Osteocyte (in vitro differentiated cells): ENCODE measurements at regions not wholly inside any gene's neighbourhood (a gene's known extent, or its start where the extent isn't known, plus 50 kb on each side); places are given as distances from the start of the nearest gene placed in this dataset.

Experiments
- DNase-seq: peaks from one replicate; pipeline ENCODE4 v3.0.0; 2021; ENCODE audit warnings: mixed read lengths; ENCODE audit not compliant: unreplicated experiment; ENCODE audit errors: extremely low spot score
- H3K27ac Mint-ChIP-seq: one replicate; pipeline ENCODE4 v1.8.0; 2021; ENCODE audit warnings: mild to moderate bottlenecking, mixed read lengths; ENCODE audit not compliant: unreplicated experiment
- H3K27me3 Mint-ChIP-seq: one replicate; pipeline ENCODE4 v1.8.0; 2021; ENCODE audit warnings: mixed read lengths; ENCODE audit not compliant: unreplicated experiment
- H3K36me3 Mint-ChIP-seq: one replicate; pipeline ENCODE4 v1.8.0; 2021; ENCODE audit warnings: mixed read lengths; ENCODE audit not compliant: unreplicated experiment
- H3K4me1 Mint-ChIP-seq: one replicate; pipeline ENCODE4 v1.8.0; 2021; ENCODE audit warnings: mixed read lengths; ENCODE audit not compliant: unreplicated experiment
- H3K4me3 Mint-ChIP-seq: one replicate; pipeline ENCODE4 v1.8.0; 2021; ENCODE audit warnings: mild to moderate bottlenecking, moderate library complexity, mixed read lengths; ENCODE audit not compliant: unreplicated experiment
- H3K9me3 Mint-ChIP-seq: one replicate; pipeline ENCODE4 v1.8.0; 2021; ENCODE audit warnings: mixed read lengths; ENCODE audit not compliant: unreplicated experiment
- CTCF ChIP-seq: fragments of 200-600 bp; sonication (generic); IDR thresholded peaks from 2 replicates; pipeline ENCODE4 v1.5.0; 2021; ENCODE audit warnings: antibody characterized with exemption, mild to moderate bottlenecking, moderate library complexity

GRCh38 chr16:52731219-52731875 is 184.4 kb upstream of the TOX3 start:
- no peak for DNase-seq
- Mint-ChIP-seq H3K36me3 (no peaks in the 10 kb centered on the region), H3K4me3 (no peak overlapping the region), H3K4me1 (no peaks in the 10 kb centered on the region), H3K9me3 (peaks cover 6% of the 10 kb centered on the region), H3K27me3 (no peaks in the 10 kb centered on the region), H3K27ac (no peak overlapping the region)
- no peak for TF ChIP-seq CTCF

GRCh38 chr16:52729731-52730130 is 182.8 kb upstream of the TOX3 start:
- TF ChIP-seq CTCF: no peak
- Mint-ChIP-seq H3K27me3 (no peaks in the 10 kb centered on the region), H3K27ac (no peak overlapping the region), H3K9me3 (peaks cover 6% of the 10 kb centered on the region), H3K36me3 (no peaks in the 10 kb centered on the region), H3K4me3 (no peak overlapping the region), H3K4me1 (no peaks in the 10 kb centered on the region)
- DNase-seq: no peak

- H3K36me3 Mint-ChIP-seq: no peaks in the 10 kb centered on the region
Observed at GRCh38 chr16:52727849-52728248, 180.9 kb upstream of the TOX3 start.

GRCh38 chr16:52727441-52727840 is 180.5 kb upstream of the TOX3 start:
- no peak for TF ChIP-seq CTCF
- H3K36me3 Mint-ChIP-seq: no peaks in the 10 kb centered on the region
- H3K4me3 Mint-ChIP-seq: no peak overlapping the region
- no peak for DNase-seq
- no peaks in the 10 kb centered on the region for H3K4me1 Mint-ChIP-seq
- no peaks in the 10 kb centered on the region for H3K27me3 Mint-ChIP-seq
- peaks cover 6% of the 10 kb centered on the region for H3K9me3 Mint-ChIP-seq
- no peak overlapping the region for H3K27ac Mint-ChIP-seq

More at GRCh38 chr16:52727849-52728248, 180.9 kb upstream of the TOX3 start:
- Mint-ChIP-seq H3K27me3 (no peaks in the 10 kb centered on the region), H3K27ac (no peak overlapping the region), H3K4me1 (no peaks in the 10 kb centered on the region), H3K9me3 (peaks cover 6% of the 10 kb centered on the region), H3K4me3 (no peak overlapping the region)
- no peak for DNase-seq
- TF ChIP-seq CTCF: no peak

- Mint-ChIP-seq H3K27me3 (no peaks in the 10 kb centered on the region), H3K36me3 (no peaks in the 10 kb centered on the region), H3K4me3 (no peak overlapping the region), H3K4me1 (no peaks in the 10 kb centered on the region), H3K27ac (no peak overlapping the region), H3K9me3 (peaks cover 6% of the 10 kb centered on the region)
- TF ChIP-seq CTCF: no peak
- DNase-seq: no peak
Observed at GRCh38 chr16:52725461-52725860, 178.5 kb upstream of the TOX3 start.
